Endothelial cell of umbilical vein (primary cell): ENCODE measurements at regions not wholly inside any gene's neighbourhood (a gene's known extent, or its start where the extent isn't known, plus 50 kb on each side); places are given as distances from the start of the nearest gene placed in this dataset.

Experiments
- BruUV-seq: library from RNA; stranded (reverse); fragments of 400-500 nt; replicated peaks from 2 replicates; lab custom pipeline; 2021; lab: Mats Ljungman, UMichigan
- CTCF ChIA-PET: fragments of 300-600, 350-600 bp; sonication (Branson Sonifier 250); formaldehyde crosslinking; loops from one replicate; lab custom pipeline; 2021; ENCODE audit warnings: antibody characterized with exemption, inconsistent platforms; lab: Charles Lee
- POLR2A ChIA-PET: fragments of 300-600, 350-600 bp; sonication (Branson Sonifier 250); formaldehyde crosslinking; loops from one replicate; lab custom pipeline; 2021; ENCODE audit warnings: antibody characterized with exemption, inconsistent platforms; lab: Charles Lee
- DNase-seq: peaks from one replicate; pipeline ENCODE4 v3.0.0-alpha.2; 2011; ENCODE audit warnings: low read depth, low spot score
- FAIRE-seq: peaks from 2 replicates; lab custom pipeline; 2011; peaks lifted over from hg19 to GRCh38; lab: Jason Lieb, UNC
- H2AFZ ChIP-seq: 2 replicates; pipeline ENCODE4 v1.6.0; 2012; ENCODE audit warnings: low read depth, low read length, control low read depth, inconsistent platforms
- H3K27ac ChIP-seq: 2 replicates; pipeline ENCODE4 v1.5.1; 2011; ENCODE audit warnings: low read depth, mild to moderate bottlenecking, control low read depth, low read length, moderate library complexity; ENCODE audit not compliant: insufficient read depth
- H3K27me3 ChIP-seq, 2 experiments: 2 replicates each; pipeline versions ENCODE4 v1.6.0 to v1.6.1; 2011; ENCODE audit warnings: low read length in 2 of 2, mixed read lengths in 1 of 2; ENCODE audit not compliant: control insufficient read depth in 2 of 2, insufficient read depth in 2 of 2
- H3K36me3 ChIP-seq, 2 experiments: 2 replicates in 1 of 2; 3 replicates in 1 of 2; pipeline ENCODE4 v1.5.1; 2011; ENCODE audit warnings: low read length in 2 of 2, mild to moderate bottlenecking in 1 of 2, moderate library complexity in 1 of 2; ENCODE audit not compliant: control insufficient read depth in 2 of 2, insufficient read depth in 2 of 2; ENCODE audit errors: extremely low read depth in 1 of 2
- H3K4me1 ChIP-seq: 3 replicates; pipeline ENCODE4 v1.5.1; 2011; ENCODE audit warnings: mild to moderate bottlenecking, low read length; ENCODE audit not compliant: control insufficient read depth, insufficient read depth; ENCODE audit errors: extremely low read depth
- H3K4me2 ChIP-seq: 2 replicates; pipeline ENCODE4 v1.6.1; 2011; ENCODE audit warnings: low read length, control low read depth, mixed read lengths; ENCODE audit not compliant: insufficient read depth
- H3K4me3 ChIP-seq, 3 experiments: fragments of 200-600 bp in 1 of 3; sonication (generic), shearing (Covaris generic) in 1 of 3; replicated peaks in 1 of 3; 2 replicates each; pipeline ENCODE4 v1.5.1; 2011 to 2016; ENCODE audit warnings: control low read depth in 3 of 3, low read length in 3 of 3, mild to moderate bottlenecking in 2 of 3, inconsistent platforms in 1 of 3, low read depth in 1 of 3, moderate library complexity in 1 of 3; ENCODE audit not compliant: insufficient read depth in 1 of 3
- H3K79me2 ChIP-seq: 2 replicates; pipeline ENCODE4 v1.6.0; 2012; ENCODE audit warnings: low read length, inconsistent platforms; ENCODE audit not compliant: control insufficient read depth, insufficient read depth
- H3K9ac ChIP-seq: replicated peaks from 2 replicates; pipeline ENCODE3; 2011; ENCODE audit warnings: low read length, control low read depth; ENCODE audit not compliant: insufficient read depth; ENCODE audit errors: extremely low read depth
- H3K9me1 ChIP-seq: replicated peaks from 3 replicates; pipeline ENCODE4 v1.6.0; 2011; ENCODE audit warnings: mild to moderate bottlenecking, low read length; ENCODE audit not compliant: control insufficient read depth, insufficient read depth; ENCODE audit errors: extremely low read depth
- H3K9me3 ChIP-seq: replicated peaks from 2 replicates; pipeline ENCODE4 v1.5.1; 2012; ENCODE audit warnings: low read length, inconsistent platforms; ENCODE audit not compliant: control insufficient read depth, insufficient read depth
- H4K20me1 ChIP-seq: replicated peaks from 2 replicates; pipeline ENCODE3; 2011; ENCODE audit warnings: mild to moderate bottlenecking, low read length; ENCODE audit not compliant: control insufficient read depth, insufficient read depth; ENCODE audit errors: extremely low read depth
- EZH2 ChIP-seq: IDR thresholded peaks from 2 replicates; pipeline ENCODE4 v1.6.1; 2012; ENCODE audit warnings: borderline replicate concordance, low read depth, mild to moderate bottlenecking, moderate library complexity, low read length, inconsistent platforms; ENCODE audit not compliant: severe bottlenecking
- FOS ChIP-seq: IDR thresholded peaks from 2 replicates; pipeline ENCODE4 v1.6.1; 2011; ENCODE audit warnings: mild to moderate bottlenecking, low read length, moderate library complexity, borderline replicate concordance; ENCODE audit not compliant: insufficient read depth
- GATA2 ChIP-seq: IDR thresholded peaks from 2 replicates; pipeline ENCODE4 v1.7.0; 2011; ENCODE audit warnings: low read depth, mild to moderate bottlenecking, moderate library complexity, mixed read lengths, low read length; ENCODE audit not compliant: insufficient read length, insufficient read depth
- JUN ChIP-seq: IDR thresholded peaks from 2 replicates; pipeline ENCODE4 v1.6.1; 2011; ENCODE audit warnings: borderline replicate concordance, low read depth; ENCODE audit not compliant: insufficient read length, insufficient read depth
- MYC ChIP-seq: IDR thresholded peaks from one replicate; pipeline ENCODE4 v1.6.1; 2011; ENCODE audit warnings: mild to moderate bottlenecking, low read depth, low read length
- POLR2A ChIP-seq: IDR thresholded peaks from 2 replicates; pipeline ENCODE4 v1.6.1; 2012; ENCODE audit warnings: low read depth, mild to moderate bottlenecking, control low read depth, low read length
- POLR2AphosphoS5 ChIP-seq: IDR thresholded peaks from 2 replicates; pipeline ENCODE4 v1.6.1; 2012; ENCODE audit warnings: low read depth, mild to moderate bottlenecking, control low read depth, low read length, moderate library complexity; ENCODE audit not compliant: insufficient read depth
- dilution Hi-C: fragments of 300-500 bp; cut with MboI; formaldehyde crosslinking; loops from one replicate; pipeline ENCODE4 v1.15.0; 2019; ENCODE audit warnings: low sequenced_read_pairs; ENCODE audit not compliant: extremely low pct_ligation_motif_present
- intact Hi-C: fragments of 100-400 bp; cut with micrococcal nuclease; formaldehyde crosslinking; loops from one replicate; pipeline ENCODE4 v1.10.0; 2022
- TF ChIP-seq, protein P1 (sequence below): IDR thresholded peaks from 2 replicates; pipeline ENCODE4 v1.6.1; 2011; ENCODE audit not compliant: insufficient read depth, insufficient read length
- TF ChIP-seq, protein P2 (sequence below), 2 donors: IDR thresholded peaks; 1 replicate in 1 of 2; 2 replicates in 1 of 2; pipeline ENCODE4 v1.5.1; 2011; ENCODE audit warnings: low read length in 2 of 2, mild to moderate bottlenecking in 2 of 2, moderate library complexity in 2 of 2, control low read depth in 1 of 2, inconsistent platforms in 1 of 2, low read depth in 1 of 2; ENCODE audit not compliant: insufficient read depth in 1 of 2; ENCODE audit errors: extremely low read depth in 1 of 2

DNA sequence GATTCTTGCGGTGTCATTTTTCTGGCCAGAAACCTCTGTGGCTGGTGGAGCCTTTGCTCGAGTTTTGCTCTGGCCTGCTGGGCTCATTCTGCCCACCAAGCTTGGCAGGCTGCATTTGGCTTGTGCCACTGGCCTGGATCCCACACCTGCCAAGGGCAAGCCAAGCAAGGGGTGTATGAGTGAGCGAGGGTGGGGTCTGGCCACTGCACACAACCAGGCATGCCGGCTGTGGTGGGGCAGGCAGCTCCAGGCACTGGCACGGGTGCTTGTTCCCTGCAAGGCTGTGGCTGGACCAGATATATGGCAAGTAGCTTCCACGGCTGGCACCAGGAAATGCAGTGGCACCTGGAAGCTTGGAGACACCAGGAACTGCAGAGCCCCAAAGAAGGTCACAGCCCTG is 68.6 kb upstream of the PPP3CA start:
- no peak overlapping the region for H2AFZ ChIP-seq
- DNase-seq = no peak
- intact Hi-C loops = loop anchor here (5.0 kb wide), 1 partner anchor 154 kb away; no protein-coding TSS in a partner anchor
- peaks cover 24% of the 10 kb centered on the region for H3K4me1 ChIP-seq
- no peaks in the 10 kb centered on the region for H3K9me1 ChIP-seq
- TF ChIP-seq POLR2AphosphoS5 (no peak), POLR2A (no peak), EZH2 (no peak), MYC (no peak), JUN (no peak), GATA2 (no peak), FOS (no peak)
- TF ChIP-seq, protein P1, sequence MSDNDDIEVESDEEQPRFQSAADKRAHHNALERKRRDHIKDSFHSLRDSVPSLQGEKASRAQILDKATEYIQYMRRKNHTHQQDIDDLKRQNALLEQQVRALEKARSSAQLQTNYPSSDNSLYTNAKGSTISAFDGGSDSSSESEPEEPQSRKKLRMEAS = no peak
- TF ChIP-seq, protein P2, sequence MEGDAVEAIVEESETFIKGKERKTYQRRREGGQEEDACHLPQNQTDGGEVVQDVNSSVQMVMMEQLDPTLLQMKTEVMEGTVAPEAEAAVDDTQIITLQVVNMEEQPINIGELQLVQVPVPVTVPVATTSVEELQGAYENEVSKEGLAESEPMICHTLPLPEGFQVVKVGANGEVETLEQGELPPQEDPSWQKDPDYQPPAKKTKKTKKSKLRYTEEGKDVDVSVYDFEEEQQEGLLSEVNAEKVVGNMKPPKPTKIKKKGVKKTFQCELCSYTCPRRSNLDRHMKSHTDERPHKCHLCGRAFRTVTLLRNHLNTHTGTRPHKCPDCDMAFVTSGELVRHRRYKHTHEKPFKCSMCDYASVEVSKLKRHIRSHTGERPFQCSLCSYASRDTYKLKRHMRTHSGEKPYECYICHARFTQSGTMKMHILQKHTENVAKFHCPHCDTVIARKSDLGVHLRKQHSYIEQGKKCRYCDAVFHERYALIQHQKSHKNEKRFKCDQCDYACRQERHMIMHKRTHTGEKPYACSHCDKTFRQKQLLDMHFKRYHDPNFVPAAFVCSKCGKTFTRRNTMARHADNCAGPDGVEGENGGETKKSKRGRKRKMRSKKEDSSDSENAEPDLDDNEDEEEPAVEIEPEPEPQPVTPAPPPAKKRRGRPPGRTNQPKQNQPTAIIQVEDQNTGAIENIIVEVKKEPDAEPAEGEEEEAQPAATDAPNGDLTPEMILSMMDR (IDR thresholded peaks at IDR 0.05; ENCODE audit: extremely low read depth in 1 of 2, insufficient read depth in 1 of 2, low read depth in 1 of 2, low read length in 2 of 2) = no peak
- H3K27me3 ChIP-seq = no peaks in the 10 kb centered on the region
- no peaks in the 10 kb centered on the region for H3K9me3 ChIP-seq
- H3K27ac ChIP-seq = no peak overlapping the region
- no peaks in the 10 kb centered on the region for H3K36me3 ChIP-seq
- no TSS peak for BruUV-seq
- no peaks in the 10 kb centered on the region for H3K79me2 ChIP-seq
- POLR2A ChIA-PET = no interaction called here
- no peak overlapping the region for H3K9ac ChIP-seq
- CTCF ChIA-PET = no interaction called here
- H3K4me2 ChIP-seq = no peak overlapping the region
- no peaks in the 10 kb centered on the region for H4K20me1 ChIP-seq
- H3K4me3 ChIP-seq = no peak overlapping the region
- dilution Hi-C loops = no loop called here
- FAIRE-seq = no peak
